Body of pancreas (tissue), 4 donors: ENCODE measurements at regions not wholly inside any gene's neighbourhood (a gene's known extent, or its start where the extent isn't known, plus 50 kb on each side); places are given as distances from the start of the nearest gene placed in this dataset.

Experiments used
- ATAC-seq: fragments of 150-250 bp; one replicate; pipeline ENCODE4 v1.9.1; 2016
- DNase-seq, 4 donors: peaks; one replicate each; pipeline ENCODE4 v3.0.0-alpha.2; 2019
- H3K27ac ChIP-seq, 4 donors: fragments of 200-600 bp; sonication (generic); 1 replicate in 3 of 4; 2 replicates in 1 of 4; pipeline versions ENCODE4 v1.5.1 to v1.6.1; 2016 to 2019; ENCODE audit warnings: mild to moderate bottlenecking in 1 of 4, mixed read lengths in 1 of 4, moderate library complexity in 1 of 4
- H3K27me3 ChIP-seq, 2 donors: fragments of 200-600 bp; sonication (generic); one replicate each; pipeline ENCODE4 v1.6.0; 2016; ENCODE audit warnings: mild to moderate bottlenecking in 1 of 2
- H3K36me3 ChIP-seq, 2 donors: fragments of 200-600 bp; sonication (generic); replicated peaks in 1 of 2; 2 replicates each; pipeline ENCODE4 v1.5.1; 2016; ENCODE audit warnings: low read depth in 2 of 2; ENCODE audit not compliant: insufficient read depth in 1 of 2
- H3K4me1 ChIP-seq: fragments of 200-600 bp; sonication (generic); one replicate; pipeline ENCODE4 v1.6.0; 2016
- H3K4me3 ChIP-seq, 2 donors: fragments of 200-600 bp; sonication (generic); 1 replicate in 1 of 2; 2 replicates in 1 of 2; pipeline ENCODE4 v1.5.1; 2016 to 2019
- H3K9me3 ChIP-seq, 3 donors: fragments of 200-600 bp; sonication (generic); 1 replicate in 2 of 3; 2 replicates in 1 of 3; pipeline ENCODE4 v1.5.1; 2016
- CTCF ChIP-seq, 7 experiments: fragments of 450-650 bp in 4 of 7; fragments of 200-600 bp in 3 of 7; sonication (generic) in 3 of 7; IDR thresholded peaks; one replicate each; pipeline ENCODE4 v1.5.1; 2016 to 2019; ENCODE audit warnings: antibody characterized with exemption in 7 of 7
- POLR2A ChIP-seq, 3 donors: fragments of 450-650 bp; IDR thresholded peaks; one replicate each; pipeline ENCODE4 v1.6.1; 2016; ENCODE audit warnings: antibody characterized with exemption in 3 of 3, mild to moderate bottlenecking in 2 of 3
- WGBS, 2 donors: methylation state at CpG; one replicate each; pipeline ENCODE4 v1.1.5; 2017; 5-methylcytosine and 5-hydroxymethylcytosine counted together
- intact Hi-C: fragments of 100-400 bp; cut with DNase I; formaldehyde crosslinking; loops from one replicate; pipeline ENCODE4 v1.15.1; 2023

- no peak for ATAC-seq
- H3K4me3 ChIP-seq = no peak overlapping the region
These were observed 51.6 kb upstream of the HAO2 start for GRCh38 chr1:119316870-119317416.

GRCh38 chr1:119318466-119319309 is 49.9 kb upstream of the HAO2 start:
- Histone ChIP-seq H3K9me3 (no peaks in the 10 kb centered on the region), H3K36me3 (no peaks in the 10 kb centered on the region), H3K27ac (no peak overlapping the region), H3K4me3 (no peak overlapping the region), H3K4me1 (no peaks in the 10 kb centered on the region), H3K27me3 (no peaks in the 10 kb centered on the region)
- intact Hi-C loops = no loop called here
- 73 to 74% methylated on average over 7 of the region's 7 CpGs for WGBS, 2 donors
- DNase-seq (no peak), ATAC-seq (no peak)
- TF ChIP-seq CTCF (IDR thresholded peaks at IDR 0.05) = no peak
- TF ChIP-seq POLR2A (IDR thresholded peaks at IDR 0.05) = no peak

More at GRCh38 chr1:119316870-119317416, 51.6 kb upstream of the HAO2 start:
- 76 to 79% methylated on average over 18 of the region's 18 CpGs for WGBS, 2 donors
- Histone ChIP-seq H3K9me3 (no peaks in the 10 kb centered on the region), H3K36me3 (no peaks in the 10 kb centered on the region), H3K27ac (no peak overlapping the region), H3K4me1 (no peaks in the 10 kb centered on the region), H3K27me3 (no peaks in the 10 kb centered on the region)
- intact Hi-C loops = no loop called here
- no peak for DNase-seq
- TF ChIP-seq POLR2A (IDR thresholded peaks at IDR 0.05) (no peak), CTCF (IDR thresholded peaks at IDR 0.05) (no peak)
